ENCODE measurements at regions not wholly inside any gene's neighbourhood (a gene's known extent, or its start where the extent isn't known, plus 50 kb on each side); places are given as distances from the start of the nearest gene placed in this dataset.

DNA sequence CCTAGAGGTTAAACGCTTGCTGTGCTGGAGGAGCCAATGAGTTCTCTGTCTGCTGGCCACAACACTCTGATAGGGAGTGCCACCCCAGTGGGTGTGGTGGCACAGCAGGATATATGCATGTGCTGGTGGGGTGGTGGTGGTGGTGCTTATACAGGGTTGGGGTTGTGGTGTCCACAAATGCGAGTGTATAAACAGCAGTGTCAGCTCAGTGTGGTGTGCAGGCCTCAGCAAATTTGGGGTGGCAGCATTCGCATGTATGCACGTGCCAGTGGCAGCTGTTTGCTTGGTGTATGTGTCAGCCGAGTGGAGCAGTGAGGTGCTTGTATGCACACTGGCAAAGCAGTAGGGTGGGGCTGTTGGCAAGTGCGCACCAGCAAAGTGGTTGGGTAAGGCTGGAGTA is 157.4 kb downstream of the FAM47A start:
- H3K4me3 Mint-ChIP-seq, result no peak overlapping the region
- TF ChIP-seq EZH2 (IDR thresholded peaks at IDR 0.05; ENCODE audit: borderline replicate concordance, insufficient read depth, low read depth, low read length, poor library complexity, severe bottlenecking), result no peak
- TF ChIP-seq, protein P1, sequence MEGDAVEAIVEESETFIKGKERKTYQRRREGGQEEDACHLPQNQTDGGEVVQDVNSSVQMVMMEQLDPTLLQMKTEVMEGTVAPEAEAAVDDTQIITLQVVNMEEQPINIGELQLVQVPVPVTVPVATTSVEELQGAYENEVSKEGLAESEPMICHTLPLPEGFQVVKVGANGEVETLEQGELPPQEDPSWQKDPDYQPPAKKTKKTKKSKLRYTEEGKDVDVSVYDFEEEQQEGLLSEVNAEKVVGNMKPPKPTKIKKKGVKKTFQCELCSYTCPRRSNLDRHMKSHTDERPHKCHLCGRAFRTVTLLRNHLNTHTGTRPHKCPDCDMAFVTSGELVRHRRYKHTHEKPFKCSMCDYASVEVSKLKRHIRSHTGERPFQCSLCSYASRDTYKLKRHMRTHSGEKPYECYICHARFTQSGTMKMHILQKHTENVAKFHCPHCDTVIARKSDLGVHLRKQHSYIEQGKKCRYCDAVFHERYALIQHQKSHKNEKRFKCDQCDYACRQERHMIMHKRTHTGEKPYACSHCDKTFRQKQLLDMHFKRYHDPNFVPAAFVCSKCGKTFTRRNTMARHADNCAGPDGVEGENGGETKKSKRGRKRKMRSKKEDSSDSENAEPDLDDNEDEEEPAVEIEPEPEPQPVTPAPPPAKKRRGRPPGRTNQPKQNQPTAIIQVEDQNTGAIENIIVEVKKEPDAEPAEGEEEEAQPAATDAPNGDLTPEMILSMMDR (IDR thresholded peaks at IDR 0.05), result no peak
- Histone ChIP-seq H3K9me3 (ENCODE audit: control extremely low read depth in 1 of 3, control insufficient read depth in 2 of 3, insufficient read depth in 1 of 3, low read length in 2 of 3) (peaks cover 0 to 3% (median 0%) of the 10 kb centered on the region in 3 donors), H3K27ac (ENCODE audit: low read length in 2 of 2) (no peak overlapping the region), H3K79me2 (ENCODE audit: control insufficient read depth, insufficient read depth, low read length) (no peaks in the 10 kb centered on the region), H3K9ac (ENCODE audit: low read length) (no peak overlapping the region), H3K36me3 (replicated peaks in 1 of 2; ENCODE audit: control extremely low read depth in 1 of 2, control insufficient read depth in 1 of 2, extremely low read depth in 1 of 2, insufficient read depth in 2 of 2, low read length in 1 of 2) (no peaks in the 10 kb centered on the region), H3K4me1 (ENCODE audit: control insufficient read depth in 2 of 2, insufficient read depth in 2 of 2, low read length in 2 of 2) (no peaks in the 10 kb centered on the region), H2AFZ (ENCODE audit: insufficient read depth, low read depth, low read length, poor library complexity, severe bottlenecking) (no peak overlapping the region), H3K27me3 (replicated peaks in 1 of 4; ENCODE audit: control extremely low read depth in 1 of 4, control insufficient read depth in 3 of 4, insufficient read depth in 4 of 4, low read length in 3 of 4) (no peaks in the 10 kb centered on the region), H4K20me1 (ENCODE audit: control insufficient read depth, insufficient read depth, low read length, poor library complexity, severe bottlenecking) (no peaks in the 10 kb centered on the region), H3K4me3 (ENCODE audit: control extremely low read depth in 1 of 5, extremely low read depth in 1 of 5, insufficient read depth in 1 of 5, low read depth in 2 of 5, low read length in 4 of 5) (no peak overlapping the region), H3K4me2 (replicated peaks; ENCODE audit: low read depth, low read length, poor library complexity, severe bottlenecking) (no peak overlapping the region)
- DNase-seq (no peak), ATAC-seq (ENCODE audit: low read depth) (no peak)
- WGBS (ENCODE audit: insufficient coverage), result 100% methylated on average over 4 of the region's 6 CpGs
- CTCF ChIA-PET, result no interaction called here
- H3K27ac Mint-ChIP-seq, result no peak overlapping the region
- H3K27me3 Mint-ChIP-seq, result no peaks in the 10 kb centered on the region
- POLR2A ChIA-PET, result no interaction called here
- intact Hi-C loops (cut with micrococcal nuclease), result no loop called here
- H3K9me3 Mint-ChIP-seq (ENCODE audit: insufficient read depth), result peaks cover 3% of the 10 kb centered on the region
- no peaks in the 10 kb centered on the region for H3K4me1 Mint-ChIP-seq

DNA sequence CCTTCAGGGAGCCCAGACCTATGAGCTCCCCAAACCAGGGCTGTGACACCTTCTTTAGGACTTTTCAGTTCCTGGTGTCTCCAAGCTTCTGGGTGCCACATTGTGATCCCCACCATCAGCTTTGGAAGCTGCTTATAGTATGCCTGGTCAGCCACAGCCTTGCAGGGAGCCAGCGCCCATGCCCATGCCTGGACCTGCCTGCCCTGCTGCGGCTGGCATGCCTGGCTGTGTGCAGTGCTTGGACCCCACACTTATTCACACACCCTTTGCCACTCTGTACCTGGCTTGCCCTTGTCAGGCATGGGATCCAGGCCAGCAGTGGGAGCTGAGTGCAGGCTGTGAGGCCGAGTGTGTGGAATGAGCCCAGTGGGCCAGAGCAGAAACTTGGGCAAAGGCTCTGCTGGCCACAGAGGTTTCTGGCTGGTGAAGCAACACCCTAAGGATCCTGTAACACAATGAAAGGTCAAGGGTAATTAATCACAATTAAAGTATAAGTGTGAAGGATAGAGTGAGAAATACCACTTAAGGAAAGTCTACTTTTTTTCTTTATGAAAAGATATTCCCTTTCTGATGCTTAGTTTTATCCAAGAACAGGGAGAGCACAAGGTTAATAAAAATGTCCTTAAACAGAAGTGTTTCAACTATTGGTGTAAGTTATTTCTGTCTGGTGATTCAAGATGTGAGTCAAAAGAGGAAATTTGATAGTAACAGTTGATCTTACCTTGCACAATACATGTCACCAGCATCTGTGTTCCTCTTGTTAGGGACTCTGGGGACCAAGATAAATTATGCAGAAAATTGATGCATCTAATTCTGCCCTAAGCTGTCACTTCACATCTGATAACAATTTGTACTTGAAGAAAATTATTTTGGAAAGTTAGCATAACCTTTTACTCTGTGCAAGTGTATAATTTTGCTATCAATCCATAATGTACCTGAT is 161.8 kb downstream of the FAM47A start:
- WGBS (ENCODE audit: insufficient coverage), result no CpG with 5 or more reads among the region's 3 CpGs
- no peak overlapping the region for H3K4me3 Mint-ChIP-seq
- no peaks in the 10 kb centered on the region for H3K4me1 ChIP-seq (ENCODE audit: control insufficient read depth in 2 of 2, insufficient read depth in 2 of 2, low read length in 2 of 2)
- H3K9me3 Mint-ChIP-seq (ENCODE audit: insufficient read depth), result peaks cover 2% of the 10 kb centered on the region
- H2AFZ ChIP-seq (ENCODE audit: insufficient read depth, low read depth, low read length, poor library complexity, severe bottlenecking), result no peak overlapping the region
- peaks cover 0 to 12% (median 0%) of the 10 kb centered on the region in 3 donors for H3K9me3 ChIP-seq (ENCODE audit: control extremely low read depth in 1 of 3, control insufficient read depth in 2 of 3, insufficient read depth in 1 of 3, low read length in 2 of 3)
- intact Hi-C loops (cut with micrococcal nuclease), result no loop called here
- no peak for DNase-seq
- no peaks in the 10 kb centered on the region for H3K27me3 Mint-ChIP-seq
- H3K79me2 ChIP-seq (ENCODE audit: control insufficient read depth, insufficient read depth, low read length), result no peaks in the 10 kb centered on the region
- no peak overlapping the region for H3K9ac ChIP-seq (ENCODE audit: low read length)
- H4K20me1 ChIP-seq (ENCODE audit: control insufficient read depth, insufficient read depth, low read length, poor library complexity, severe bottlenecking), result no peaks in the 10 kb centered on the region
- POLR2A ChIA-PET, result no interaction called here
- H3K4me3 ChIP-seq (ENCODE audit: control extremely low read depth in 1 of 5, extremely low read depth in 1 of 5, insufficient read depth in 1 of 5, low read depth in 2 of 5, low read length in 4 of 5), result no peak overlapping the region
- no peaks in the 10 kb centered on the region for H3K27me3 ChIP-seq (replicated peaks in 1 of 4; ENCODE audit: control extremely low read depth in 1 of 4, control insufficient read depth in 3 of 4, insufficient read depth in 4 of 4, low read length in 3 of 4)
- H3K27ac Mint-ChIP-seq, result no peak overlapping the region
- no peak for ATAC-seq (ENCODE audit: low read depth)
- no peaks in the 10 kb centered on the region for H3K36me3 ChIP-seq (replicated peaks in 1 of 2; ENCODE audit: control extremely low read depth in 1 of 2, control insufficient read depth in 1 of 2, extremely low read depth in 1 of 2, insufficient read depth in 2 of 2, low read length in 1 of 2)
- no peaks in the 10 kb centered on the region for H3K4me1 Mint-ChIP-seq
- TF ChIP-seq EZH2 (IDR thresholded peaks at IDR 0.05; ENCODE audit: borderline replicate concordance, insufficient read depth, low read depth, low read length, poor library complexity, severe bottlenecking), result no peak
- TF ChIP-seq, protein P1 (IDR thresholded peaks at IDR 0.05), result no peak
- H3K4me2 ChIP-seq (replicated peaks; ENCODE audit: low read depth, low read length, poor library complexity, severe bottlenecking), result no peak overlapping the region
- CTCF ChIA-PET, result no interaction called here
- no peak overlapping the region for H3K27ac ChIP-seq (ENCODE audit: low read length in 2 of 2)
